CD4-positive, alpha-beta T cell treated with Interleukin-1 beta for 1 hour (primary cell): ENCODE measurements at regions not wholly inside any gene's neighbourhood (a gene's known extent, or its start where the extent isn't known, plus 50 kb on each side); places are given as distances from the start of the nearest gene placed in this dataset.
"Not testable (repeated sequence)": the region's sequence is repeated elsewhere in the genome, so short reads cannot be mapped to it uniquely, and the experiment has no call there.

ENCODE experiments used
- DNase-seq, 2 donors: peaks; one replicate each; pipeline ENCODE4 v3.0.0-alpha.2; 2020 to 2022

DNA sequence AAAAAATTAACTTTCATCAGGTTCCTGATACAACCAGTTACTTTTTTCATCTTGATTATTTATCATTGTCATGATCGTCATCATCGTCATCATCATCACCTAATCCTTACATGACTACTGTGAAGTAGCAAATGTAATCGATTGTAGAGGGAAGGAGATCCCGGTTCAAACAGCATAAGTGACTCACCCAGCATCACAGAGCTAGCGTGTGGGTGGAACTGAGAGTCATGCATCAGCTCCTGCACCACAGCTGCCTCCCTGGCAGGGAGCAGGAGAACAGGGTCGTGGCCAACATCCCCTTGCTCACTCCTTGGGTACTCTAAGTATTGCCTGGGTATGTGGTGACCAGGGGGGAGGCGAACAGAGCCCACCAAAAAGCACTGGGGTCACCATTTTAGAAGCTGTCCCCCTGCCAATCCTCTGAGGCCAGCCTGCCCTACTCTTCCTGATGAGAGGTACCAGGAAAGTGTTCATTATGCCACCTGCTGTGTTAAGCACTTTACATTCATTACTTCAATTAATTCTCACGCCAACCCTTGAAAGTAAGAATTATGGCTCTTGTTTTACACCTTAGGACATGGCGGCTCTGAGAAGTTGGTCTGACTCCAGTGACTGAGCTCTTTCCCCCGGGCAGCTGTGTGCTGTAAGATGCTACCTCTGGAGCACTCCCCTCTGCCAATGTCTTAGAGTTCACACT, 425.2 kb downstream of the CD83 start:
- DNase-seq: peak in 1 of 2 donors; percentile 24

DNA sequence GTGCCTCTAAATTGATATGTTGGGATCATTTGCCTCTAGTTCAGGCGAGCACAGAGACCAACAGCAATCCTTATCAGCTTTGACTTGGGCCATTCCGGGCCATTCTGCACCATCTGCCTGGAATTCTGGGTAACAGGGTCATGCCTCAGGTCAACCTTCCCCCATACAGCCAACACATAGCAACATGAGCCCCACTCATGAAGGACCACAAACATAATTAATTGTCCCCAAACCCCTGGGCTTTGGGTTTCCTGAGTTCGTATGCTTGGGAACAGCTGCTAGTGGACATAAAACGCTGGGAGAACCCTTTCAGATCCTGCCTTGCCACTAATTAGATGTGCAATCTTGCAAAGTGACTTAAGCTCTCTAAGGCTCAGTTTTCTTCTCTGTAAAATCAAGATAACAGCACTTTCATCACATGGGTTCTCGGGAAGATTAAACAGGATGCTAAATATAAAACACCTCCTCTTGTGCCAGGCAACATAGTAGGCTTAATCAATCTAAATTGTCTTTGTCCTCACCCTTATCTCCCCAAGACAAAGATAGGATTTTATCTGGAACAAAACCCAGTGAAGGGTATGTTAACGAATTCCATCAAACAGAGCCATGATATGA, 426.5 kb downstream of the CD83 start:
- DNase-seq: no peak

DNA sequence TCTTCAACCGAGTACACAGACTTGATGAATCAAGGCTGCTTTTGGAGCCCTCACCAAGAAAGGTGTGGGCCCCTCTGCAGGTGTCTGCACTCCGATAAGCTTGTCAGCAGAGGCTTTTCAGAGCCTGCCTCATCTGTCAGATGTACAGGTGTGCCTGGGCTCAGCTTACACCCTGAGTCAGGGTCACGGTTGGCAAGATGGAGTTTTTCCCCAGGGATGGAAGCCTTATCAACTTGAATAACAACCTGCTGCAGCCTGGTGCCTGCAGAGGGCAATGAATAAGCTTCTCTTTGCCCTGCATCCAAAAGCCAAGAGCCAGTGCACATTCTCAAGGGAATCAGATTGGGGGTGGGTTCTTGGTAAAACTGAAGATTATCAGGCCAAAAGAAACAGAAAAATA, 427.1 kb downstream of the CD83 start:
- no peak for DNase-seq

DNA sequence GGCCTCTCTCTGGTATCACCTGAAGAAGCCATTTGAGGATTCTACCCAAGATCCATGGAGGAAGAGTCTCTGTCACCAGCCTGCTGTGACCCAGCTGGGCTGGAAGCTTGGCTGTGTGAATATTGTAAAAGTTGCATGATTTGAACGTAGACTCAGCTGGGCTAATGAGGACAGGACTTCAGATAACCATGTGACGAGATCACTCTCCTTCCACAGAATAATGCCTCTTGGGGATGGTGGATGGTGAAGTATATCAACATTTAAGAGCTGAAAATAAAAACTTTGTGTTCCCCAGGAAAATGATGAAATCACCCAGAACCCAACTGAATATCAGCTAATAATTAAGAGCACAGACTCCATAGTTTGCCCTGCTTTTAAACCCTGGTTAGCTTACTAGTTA, 427.9 kb downstream of the CD83 start:
- DNase-seq: no peak

DNA sequence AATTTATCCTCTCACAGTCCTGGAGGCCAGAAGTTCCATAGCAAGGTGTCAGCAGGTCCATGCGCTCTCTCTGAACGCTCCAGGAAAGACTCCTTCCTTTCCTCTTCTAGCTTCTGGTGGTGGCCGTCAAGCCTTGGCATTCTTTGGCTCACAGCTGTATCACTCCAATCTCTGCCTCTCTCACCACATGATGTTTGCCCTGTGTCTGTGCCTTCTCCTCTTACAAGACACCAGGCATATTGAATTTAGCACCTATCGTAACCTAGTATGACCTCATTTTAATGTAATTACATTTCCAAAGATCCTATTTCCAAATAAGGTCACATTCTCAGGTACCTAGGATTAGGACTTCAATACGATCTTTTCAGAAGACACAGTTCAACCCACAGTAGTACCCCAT, 428.5 kb downstream of the CD83 start:
- DNase-seq: no peak

DNA sequence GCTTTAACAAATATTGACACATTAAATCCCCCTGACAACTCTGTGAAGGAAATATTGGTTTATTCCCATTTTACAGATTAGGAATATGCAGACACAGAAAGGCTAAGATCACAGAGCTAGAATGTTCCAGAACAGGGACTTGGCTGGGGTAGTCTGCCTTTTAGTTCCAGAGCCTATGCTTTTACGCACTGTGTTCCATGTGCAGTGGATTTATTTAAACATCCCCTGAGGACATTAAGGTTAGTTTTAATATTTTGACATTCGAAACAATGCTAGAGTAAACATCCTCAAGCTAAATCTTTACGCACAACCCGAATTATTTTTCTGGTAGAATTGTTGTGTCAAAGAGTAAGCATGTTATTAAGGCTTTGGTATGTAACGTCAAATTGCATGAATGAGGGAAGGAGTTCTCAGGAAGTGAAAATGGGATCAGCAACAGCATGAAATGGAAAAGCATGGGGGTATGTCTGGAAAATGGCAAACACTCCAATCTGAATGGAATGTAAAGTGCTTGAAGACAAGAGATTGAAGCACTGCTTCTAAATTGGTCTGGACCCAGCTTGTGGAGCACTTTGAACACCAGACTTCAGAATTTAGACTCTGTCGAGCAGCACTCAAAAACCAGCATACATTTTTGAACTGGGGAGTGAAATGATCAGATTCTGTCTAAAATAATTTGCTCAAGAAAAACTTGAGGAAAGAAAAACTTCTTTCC, 429.9 kb downstream of the CD83 start:
- DNase-seq: no peak

DNA sequence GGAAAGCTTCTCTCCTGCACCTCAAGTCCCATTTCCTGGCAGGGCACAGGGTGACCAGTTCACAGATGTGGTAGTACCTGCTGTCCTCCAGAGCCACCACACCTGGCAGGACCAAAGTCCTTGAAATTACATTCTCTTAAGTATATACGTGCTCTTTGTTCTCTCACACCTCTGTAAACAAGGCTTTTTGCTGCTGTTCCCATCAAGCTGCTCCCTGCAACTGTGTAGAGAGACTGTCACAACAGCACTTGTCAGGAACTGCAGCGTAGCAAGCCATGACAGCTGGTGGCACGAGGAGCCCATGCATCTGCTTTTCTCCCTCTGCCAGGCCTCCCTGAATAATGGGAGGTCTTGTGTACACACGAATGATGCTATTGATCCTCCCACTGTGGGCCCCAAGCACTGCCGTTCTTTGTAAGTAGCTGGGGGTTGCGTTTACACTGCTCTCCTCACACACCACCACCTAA, 431.8 kb downstream of the CD83 start:
- DNase-seq: no peak

DNA sequence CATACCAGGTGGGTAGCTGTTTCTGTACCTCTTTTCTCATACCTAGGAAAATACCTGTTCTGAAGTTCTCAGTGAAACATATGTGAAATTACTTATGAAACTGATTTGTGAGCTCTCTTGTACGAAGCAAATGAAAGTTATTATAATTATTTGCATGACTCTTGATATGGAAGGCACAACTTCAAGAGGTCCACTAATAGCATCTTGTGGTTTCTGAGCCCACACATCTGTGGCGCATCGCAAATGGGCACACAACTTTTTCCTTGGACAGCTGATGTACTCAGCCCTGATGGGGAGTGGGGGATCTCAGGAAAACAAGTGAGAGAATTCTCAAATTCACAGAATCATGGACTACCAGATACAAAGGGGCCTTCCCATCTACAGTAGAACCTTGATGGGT, 432.3 kb downstream of the CD83 start:
- DNase-seq: no peak

DNA sequence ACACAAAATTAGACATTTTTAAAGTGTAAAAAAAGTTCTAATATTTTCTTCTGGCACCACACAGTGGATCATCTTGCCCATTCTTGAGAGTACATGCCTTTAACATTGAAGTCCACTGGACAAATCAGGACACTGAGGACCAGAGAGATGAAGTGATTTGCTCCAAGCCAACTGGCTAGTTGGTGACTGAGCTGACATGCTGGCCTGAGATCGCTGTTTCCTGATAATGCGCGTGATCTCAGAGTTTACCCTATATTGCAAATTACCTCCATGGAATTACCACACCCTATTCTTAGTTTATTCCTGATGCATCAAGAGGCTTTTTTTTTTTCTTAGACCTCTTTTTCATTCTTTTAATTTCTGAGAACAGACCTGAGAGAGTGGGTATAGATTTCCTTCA, 432.8 kb downstream of the CD83 start:
- DNase-seq: no peak

DNA sequence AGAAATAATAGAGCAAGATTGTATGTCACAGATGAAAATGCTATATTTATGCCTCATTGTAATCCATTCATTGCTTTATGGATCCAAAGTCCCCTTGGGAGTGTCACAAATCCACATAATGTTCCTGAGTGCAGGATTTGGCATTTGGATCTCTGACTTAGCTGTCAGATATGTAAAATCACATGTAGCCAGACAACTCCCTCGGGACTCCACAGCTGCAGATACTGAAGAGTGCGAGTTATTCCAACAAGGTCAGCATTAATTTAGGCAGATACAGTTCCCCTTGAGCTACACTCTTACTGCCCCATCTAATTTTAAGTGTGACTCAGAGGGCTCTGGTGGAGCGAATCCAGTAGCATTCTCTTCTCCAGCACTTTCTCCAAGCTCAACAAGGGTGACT, 433.2 kb downstream of the CD83 start:
- DNase-seq: no peak

DNA sequence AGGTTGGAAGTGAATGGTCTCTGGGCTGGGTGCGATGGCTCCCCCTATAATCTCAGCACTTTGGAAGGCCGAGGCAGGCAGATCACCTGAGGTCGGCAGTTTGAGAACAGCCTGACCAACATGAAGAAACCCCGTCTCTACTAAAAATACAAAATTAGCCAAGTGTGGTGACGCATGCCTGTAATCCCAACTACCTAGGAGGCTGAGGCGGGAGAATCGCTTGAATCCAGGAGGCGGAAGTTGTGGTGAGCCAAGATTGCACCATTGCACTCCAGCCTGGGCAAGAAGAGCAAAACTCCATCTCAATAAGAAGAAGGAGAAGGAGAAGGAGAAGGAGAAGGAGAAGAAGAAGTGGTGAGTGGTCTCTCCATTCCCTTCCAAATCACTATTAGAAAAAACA, 434.0 kb downstream of the CD83 start:
- DNase-seq: not testable (repeated sequence)

DNA sequence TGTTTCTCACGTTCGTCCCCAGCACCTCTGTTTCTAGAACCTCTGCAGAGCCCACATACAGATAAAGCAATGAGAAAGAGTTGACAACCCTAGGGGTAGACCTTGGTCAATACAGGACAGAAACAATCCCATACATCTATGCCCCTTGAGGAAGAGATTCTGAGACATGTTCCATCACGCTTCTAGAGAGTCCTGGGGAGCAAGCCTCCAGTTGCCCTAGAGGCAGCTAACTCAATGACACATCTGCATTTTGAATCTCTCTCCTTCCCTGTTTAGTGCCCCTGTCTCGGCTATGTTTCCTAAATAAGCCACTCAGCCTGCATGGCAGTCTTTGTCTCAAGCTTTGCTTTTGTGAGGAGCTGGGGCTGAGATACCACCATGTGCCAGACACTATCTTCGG, 435.3 kb downstream of the CD83 start:
- no peak for DNase-seq

DNA sequence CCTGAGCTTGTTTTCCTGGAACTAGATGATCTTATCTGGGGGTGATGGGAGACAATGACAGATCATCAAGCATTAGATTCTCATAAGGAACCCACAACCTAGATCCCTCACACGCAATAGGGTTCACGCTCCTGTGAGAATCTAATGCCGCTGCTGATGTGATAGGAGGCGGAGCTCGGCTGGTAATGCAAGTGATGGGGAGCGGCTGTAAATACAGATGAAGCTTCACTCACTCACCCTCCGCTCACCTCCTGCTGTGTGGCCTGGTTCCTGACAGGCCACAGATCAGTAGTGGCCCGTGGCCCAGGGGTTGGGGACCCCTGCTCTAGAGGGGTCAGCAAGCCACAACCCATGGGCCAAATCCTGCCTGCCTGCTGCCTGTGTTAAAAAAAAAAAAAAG, 435.9 kb downstream of the CD83 start:
- DNase-seq: no peak

DNA sequence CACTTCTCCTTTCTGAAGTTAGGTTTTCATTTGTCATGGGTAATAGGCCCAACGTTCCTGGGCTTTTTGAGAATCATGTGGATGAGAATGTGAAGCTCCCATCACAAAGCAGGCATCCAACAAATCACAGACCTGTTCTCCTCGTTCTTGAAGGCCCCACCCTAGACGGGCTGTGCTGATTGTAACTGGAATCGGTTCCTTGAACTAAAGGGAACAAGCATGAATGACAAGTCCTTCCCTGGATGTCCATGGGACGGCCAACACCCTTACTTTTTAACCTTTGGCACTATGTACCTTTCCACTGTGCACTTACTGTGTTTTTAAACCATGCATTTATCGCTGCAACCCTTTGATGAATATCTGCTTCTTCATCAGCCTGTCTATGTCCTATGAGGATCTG, 438.2 kb downstream of the CD83 start:
- no peak for DNase-seq

DNA sequence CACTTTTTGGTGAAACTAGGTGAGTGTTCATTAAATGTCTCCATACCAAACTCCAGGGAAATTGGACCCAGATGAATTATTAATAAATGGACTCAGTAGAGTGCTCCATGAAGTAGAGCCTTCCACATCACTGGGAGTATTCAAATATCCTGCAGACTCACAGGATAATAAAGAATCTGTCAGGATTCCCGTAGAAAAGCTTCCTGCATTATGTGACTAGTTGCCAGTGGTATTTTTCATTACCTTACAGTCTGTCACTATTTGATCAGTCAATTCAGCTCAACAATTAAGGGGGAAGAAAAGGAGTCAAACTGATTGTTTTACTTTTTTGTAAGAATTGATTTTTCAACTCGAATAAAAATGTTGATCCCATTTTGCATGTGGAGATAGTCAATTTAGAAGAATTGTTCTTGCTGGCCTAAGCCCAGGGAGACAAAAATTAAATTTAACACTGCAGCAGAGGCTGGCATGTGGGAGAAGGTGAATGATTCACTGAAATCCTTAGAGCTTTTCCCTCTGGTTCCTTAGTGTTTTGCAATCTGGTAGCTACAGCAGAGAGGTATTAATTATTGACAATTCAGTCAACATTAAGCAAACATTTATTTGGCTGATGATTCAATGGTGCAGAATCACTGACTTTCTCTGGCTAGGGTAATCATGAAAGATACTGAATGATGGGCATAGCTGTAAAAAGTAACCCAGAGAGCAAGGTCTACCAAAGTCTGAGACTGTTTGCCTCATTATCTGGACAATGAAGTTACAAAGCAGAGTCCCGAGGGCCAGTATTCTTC, 442.4 kb downstream of the CD83 start:
- no peak for DNase-seq

DNA sequence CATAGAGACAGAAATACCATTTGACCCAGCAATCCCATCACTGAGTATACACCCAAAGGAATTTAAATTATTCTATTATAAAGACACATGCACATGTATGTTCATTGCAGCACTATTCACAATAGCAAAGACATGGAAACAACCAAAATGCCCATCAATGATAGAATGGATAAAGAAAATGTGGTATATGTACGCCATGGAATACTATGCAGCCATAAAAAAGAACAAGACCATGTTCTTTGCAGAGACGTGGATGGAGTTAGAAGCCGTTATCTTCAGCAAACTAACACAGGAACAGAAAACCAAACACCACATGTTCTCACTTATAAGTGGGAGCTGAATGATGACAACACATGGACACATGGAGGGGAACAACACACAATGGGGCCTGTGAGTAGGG, 444.0 kb downstream of the CD83 start:
- DNase-seq: not testable (repeated sequence)

DNA sequence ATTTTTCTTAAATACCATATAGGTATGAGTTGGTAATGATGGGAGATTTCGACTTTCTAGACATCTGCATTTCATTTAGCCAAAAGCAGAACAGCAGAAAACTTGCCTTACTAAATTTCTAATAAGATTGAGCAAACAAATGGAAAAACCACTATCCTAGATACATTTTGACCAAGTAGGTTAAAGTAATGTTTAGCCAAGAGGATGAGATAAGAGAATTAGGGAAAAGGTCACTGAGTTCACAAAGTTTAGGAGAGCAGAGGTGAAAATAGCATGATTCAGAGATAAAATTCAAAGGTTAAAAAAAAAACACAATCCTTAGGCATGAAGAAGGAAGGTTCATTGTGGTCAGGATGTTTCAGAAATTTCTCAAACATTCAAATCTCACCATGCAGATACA, 450.3 kb downstream of the CD83 start:
- DNase-seq: no peak

DNA sequence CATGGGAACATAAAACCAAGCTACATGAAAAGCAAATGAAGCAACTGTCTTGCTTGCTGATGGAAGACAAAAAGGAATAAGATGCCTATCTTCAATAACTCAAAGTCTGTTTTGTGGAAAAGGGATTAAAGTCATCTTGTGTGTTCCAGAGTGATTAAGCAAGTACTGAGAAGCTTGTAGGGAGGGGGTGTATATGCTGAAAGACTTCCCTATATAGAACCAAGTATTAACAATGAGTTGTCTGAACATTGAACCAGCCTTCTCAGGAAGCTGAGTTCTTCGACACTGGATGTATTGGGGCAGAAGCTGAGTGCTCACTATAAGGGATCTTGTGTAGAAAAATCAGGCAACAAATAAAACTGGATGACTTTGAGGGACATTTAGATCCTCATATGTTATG, 451.8 kb downstream of the CD83 start:
- no peak for DNase-seq

DNA sequence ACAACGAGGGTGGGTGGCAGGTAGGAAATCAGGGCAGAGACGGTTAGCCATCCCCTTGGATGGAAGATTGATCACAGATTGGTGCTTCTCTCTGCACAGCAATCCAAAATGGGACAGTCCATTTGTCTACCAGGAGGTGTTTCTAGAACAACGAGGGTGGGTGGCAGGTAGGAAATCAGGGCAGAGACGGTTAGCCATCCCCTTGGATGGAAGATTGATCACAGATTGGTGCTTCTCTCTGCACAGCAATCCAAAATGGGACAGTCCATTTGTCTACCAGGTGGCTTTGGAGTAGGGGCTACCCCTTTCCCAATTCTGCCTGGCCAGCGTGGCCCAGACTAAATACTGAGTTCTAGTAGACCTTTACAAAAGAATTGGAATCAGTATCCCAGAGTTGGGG, 452.3 kb downstream of the CD83 start:
- DNase-seq: not testable (repeated sequence)

DNA sequence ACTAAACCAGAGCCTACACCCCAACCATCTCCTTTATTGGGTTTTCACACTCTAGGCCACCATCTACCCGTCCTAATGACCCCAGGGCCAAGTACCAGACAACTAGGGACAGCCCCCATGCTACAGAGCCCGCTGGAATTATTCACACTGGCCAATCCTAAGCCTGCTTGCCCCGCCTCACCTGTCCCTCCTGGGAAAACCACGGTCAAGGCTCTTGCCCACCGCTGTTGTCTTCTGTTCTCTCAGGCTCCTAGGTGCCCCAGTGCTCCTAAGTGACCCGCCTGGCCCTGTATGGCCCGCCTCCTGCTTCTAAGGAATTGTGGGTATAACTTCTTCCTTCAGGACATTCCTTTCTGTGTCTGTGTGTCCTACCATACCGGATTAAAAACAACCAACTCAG, 453.4 kb downstream of the CD83 start:
- DNase-seq: no peak

DNA sequence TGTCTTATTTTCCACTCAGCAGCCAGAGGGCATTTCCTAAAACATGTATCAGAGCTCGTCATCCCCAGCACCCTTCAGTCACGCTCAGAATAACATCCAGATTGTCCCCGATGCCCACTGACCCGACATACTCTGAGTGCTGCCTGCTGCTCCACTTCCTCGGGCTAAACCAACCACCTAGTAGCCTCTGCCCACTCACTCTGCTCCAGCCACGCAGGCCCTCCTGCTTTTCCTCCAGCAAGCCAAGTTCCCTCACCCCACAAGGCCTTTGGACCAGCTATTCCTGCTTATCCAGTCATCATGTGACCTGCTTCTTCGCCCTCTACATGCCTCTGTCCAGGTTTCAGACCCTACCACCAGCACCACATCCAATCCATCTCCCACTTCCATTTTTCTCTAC, 454.2 kb downstream of the CD83 start:
- DNase-seq: no peak

DNA sequence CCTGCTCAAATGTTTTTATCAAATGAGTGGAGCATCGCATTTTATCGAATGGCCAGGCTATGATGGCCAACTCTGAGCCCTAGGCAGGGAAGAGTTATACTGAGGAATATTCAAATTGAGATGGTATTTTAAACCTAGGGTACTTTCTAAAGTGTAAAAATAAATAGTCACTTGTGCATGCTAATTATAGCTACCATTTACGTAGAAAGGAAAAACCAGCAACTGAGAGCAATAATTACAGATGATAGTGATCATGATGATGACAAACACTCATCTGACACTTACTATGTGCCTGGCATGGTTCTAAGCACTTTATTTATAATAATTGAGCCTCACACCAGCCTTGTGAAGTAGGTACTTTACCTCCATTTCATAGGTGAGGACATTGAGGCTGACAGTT, 455.7 kb downstream of the CD83 start:
- DNase-seq: no peak

DNA sequence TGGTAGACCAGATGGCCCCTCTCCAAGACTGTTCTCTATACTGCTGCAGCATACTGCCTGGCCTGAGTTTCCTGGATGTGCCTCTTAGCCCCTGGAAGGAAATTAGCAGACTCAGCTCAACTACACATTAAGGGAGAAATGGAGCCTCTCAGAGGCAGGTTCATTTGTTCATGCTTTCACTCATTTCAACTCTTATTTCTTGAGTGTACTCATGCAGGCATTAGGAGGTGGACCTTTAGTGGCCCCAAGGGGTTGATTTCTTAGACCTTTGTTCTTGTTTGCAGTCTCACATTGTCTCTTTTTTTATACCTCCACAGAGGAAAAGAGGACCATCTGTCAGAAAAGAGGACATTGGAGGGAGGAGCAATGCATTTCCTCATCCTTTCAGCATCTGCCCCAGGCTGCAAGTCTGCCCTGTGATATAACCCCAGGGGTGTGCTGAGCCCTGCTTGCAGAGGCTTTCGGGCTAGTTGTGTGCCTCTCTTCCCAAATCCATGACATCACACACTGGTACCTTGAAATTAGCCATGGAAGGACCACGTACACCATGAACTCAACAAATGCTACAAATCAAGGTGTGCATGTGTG, 456.2 kb downstream of the CD83 start:
- no peak for DNase-seq
